ENCODE measurements at regions not wholly inside any gene's neighbourhood (a gene's known extent, or its start where the extent isn't known, plus 50 kb on each side); places are given as distances from the start of the nearest gene placed in this dataset.

GRCh38 chr1:168370586-168370985, 89.9 kb downstream of the TBX19 start:
- TF ChIP-seq CTCF (IDR thresholded peaks at IDR 0.05; ENCODE audit: insufficient read depth, low read length, poor library complexity, severe bottlenecking) (no peak), EZH2phosphoT487 (conservative IDR thresholded peaks at IDR 0.05; ENCODE audit: low read length) (no peak)

Data from SU-DHL-6 (cell line).